ENCODE measurements at regions not wholly inside any gene's neighbourhood (a gene's known extent, or its start where the extent isn't known, plus 50 kb on each side); places are given as distances from the start of the nearest gene placed in this dataset.

DNA sequence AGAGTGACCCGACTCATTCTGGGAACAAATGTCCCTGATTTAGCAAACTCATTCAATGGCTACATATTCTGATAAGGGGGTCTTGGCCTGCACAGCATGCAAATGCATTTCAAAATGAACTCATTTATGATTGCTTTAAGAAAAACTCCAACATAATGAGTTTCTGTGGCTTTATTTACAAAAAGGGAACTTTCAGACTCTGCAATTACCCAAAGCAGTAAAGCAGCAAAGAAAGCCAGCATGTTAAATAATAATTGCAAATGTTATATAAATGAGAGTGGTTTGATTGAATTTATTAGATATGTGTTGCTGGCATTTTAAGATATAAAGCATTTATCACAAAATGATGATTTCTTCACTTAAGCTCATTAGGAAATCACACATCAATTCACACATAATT is 295.7 kb downstream of the FBXW7 start:
- H4K20me1 ChIP-seq (ENCODE audit: insufficient read depth, low read length, poor library complexity, severe bottlenecking) = no peaks in the 10 kb centered on the region
- H2AFZ ChIP-seq (ENCODE audit: low read length) = no peak overlapping the region
- no peaks in the 10 kb centered on the region for H3K36me3 ChIP-seq (ENCODE audit: insufficient read depth, low read length)
- H3K27me3 ChIP-seq (ENCODE audit: insufficient read depth, low read length, poor library complexity, severe bottlenecking) = no peaks in the 10 kb centered on the region
- H3K9me2 ChIP-seq (replicated peaks; ENCODE audit: low read depth, low read length) = no peaks in the 10 kb centered on the region
- no peaks in the 10 kb centered on the region for H3K9me3 ChIP-seq (ENCODE audit: insufficient read depth, low read depth, low read length)
- no peak overlapping the region for H3K9ac ChIP-seq (ENCODE audit: low read depth, low read length, poor library complexity, severe bottlenecking)
- no peaks in the 10 kb centered on the region for H3F3A ChIP-seq (ENCODE audit: low read depth)
- no peaks in the 10 kb centered on the region for H3K79me2 ChIP-seq (ENCODE audit: insufficient read depth, low read length)
- H3K4me1 ChIP-seq (ENCODE audit: insufficient read depth, low read length, poor library complexity, severe bottlenecking) = peaks cover 15% of the 10 kb centered on the region
- no peak for TF ChIP-seq EZH2phosphoT487 (IDR thresholded peaks at IDR 0.05; ENCODE audit: borderline replicate concordance)
- TF ChIP-seq, protein P1, sequence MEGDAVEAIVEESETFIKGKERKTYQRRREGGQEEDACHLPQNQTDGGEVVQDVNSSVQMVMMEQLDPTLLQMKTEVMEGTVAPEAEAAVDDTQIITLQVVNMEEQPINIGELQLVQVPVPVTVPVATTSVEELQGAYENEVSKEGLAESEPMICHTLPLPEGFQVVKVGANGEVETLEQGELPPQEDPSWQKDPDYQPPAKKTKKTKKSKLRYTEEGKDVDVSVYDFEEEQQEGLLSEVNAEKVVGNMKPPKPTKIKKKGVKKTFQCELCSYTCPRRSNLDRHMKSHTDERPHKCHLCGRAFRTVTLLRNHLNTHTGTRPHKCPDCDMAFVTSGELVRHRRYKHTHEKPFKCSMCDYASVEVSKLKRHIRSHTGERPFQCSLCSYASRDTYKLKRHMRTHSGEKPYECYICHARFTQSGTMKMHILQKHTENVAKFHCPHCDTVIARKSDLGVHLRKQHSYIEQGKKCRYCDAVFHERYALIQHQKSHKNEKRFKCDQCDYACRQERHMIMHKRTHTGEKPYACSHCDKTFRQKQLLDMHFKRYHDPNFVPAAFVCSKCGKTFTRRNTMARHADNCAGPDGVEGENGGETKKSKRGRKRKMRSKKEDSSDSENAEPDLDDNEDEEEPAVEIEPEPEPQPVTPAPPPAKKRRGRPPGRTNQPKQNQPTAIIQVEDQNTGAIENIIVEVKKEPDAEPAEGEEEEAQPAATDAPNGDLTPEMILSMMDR (conservative IDR thresholded peaks at IDR 0.05; ENCODE audit: low read length) = no peak
- H3K4me2 ChIP-seq (ENCODE audit: low read depth, low read length, poor library complexity, severe bottlenecking) = no peak overlapping the region
- no peak overlapping the region for H3K4me3 ChIP-seq (ENCODE audit: low read length, poor library complexity, severe bottlenecking)

DNA sequence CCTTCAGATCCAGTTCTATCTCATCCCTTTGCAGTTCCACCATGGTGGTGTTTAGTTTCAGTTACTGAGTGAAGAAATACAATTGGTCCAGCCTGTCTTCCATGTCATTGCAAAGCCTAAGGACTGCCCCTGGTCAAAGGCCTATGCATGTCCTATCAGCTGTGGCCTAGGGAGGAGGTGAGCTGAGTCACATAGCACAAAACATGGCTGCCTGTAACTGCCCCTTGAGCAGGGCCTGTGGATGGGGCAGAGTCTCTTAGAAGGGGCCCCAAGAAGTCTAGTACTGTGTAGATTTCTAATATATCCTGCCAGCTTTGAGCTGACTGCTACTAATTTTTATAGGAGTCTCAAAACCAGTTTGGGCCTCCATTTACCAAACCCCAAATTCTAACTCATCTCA is 296.7 kb downstream of the FBXW7 start:
- H3K4me3 ChIP-seq (ENCODE audit: low read length, poor library complexity, severe bottlenecking) = no peak overlapping the region
- H3K27me3 ChIP-seq (ENCODE audit: insufficient read depth, low read length, poor library complexity, severe bottlenecking) = no peaks in the 10 kb centered on the region
- H4K20me1 ChIP-seq (ENCODE audit: insufficient read depth, low read length, poor library complexity, severe bottlenecking) = no peaks in the 10 kb centered on the region
- TF ChIP-seq EZH2phosphoT487 (IDR thresholded peaks at IDR 0.05; ENCODE audit: borderline replicate concordance) = no peak
- TF ChIP-seq, protein P1 (conservative IDR thresholded peaks at IDR 0.05; ENCODE audit: low read length) = no peak
- H3K9me3 ChIP-seq (ENCODE audit: insufficient read depth, low read depth, low read length) = no peaks in the 10 kb centered on the region
- no peaks in the 10 kb centered on the region for H3K79me2 ChIP-seq (ENCODE audit: insufficient read depth, low read length)
- peak overlapping the region; percentile 44; the same call in 1 of the 2 replicates for H2AFZ ChIP-seq (ENCODE audit: low read length)
- no peak overlapping the region for H3K4me2 ChIP-seq (ENCODE audit: low read depth, low read length, poor library complexity, severe bottlenecking)
- peaks cover 13% of the 10 kb centered on the region for H3K4me1 ChIP-seq (ENCODE audit: insufficient read depth, low read length, poor library complexity, severe bottlenecking)
- H3K9ac ChIP-seq (ENCODE audit: low read depth, low read length, poor library complexity, severe bottlenecking) = no peak overlapping the region
- no peaks in the 10 kb centered on the region for H3K9me2 ChIP-seq (replicated peaks; ENCODE audit: low read depth, low read length)
- H3K36me3 ChIP-seq (ENCODE audit: insufficient read depth, low read length) = no peaks in the 10 kb centered on the region
- no peaks in the 10 kb centered on the region for H3F3A ChIP-seq (ENCODE audit: low read depth)

DNA sequence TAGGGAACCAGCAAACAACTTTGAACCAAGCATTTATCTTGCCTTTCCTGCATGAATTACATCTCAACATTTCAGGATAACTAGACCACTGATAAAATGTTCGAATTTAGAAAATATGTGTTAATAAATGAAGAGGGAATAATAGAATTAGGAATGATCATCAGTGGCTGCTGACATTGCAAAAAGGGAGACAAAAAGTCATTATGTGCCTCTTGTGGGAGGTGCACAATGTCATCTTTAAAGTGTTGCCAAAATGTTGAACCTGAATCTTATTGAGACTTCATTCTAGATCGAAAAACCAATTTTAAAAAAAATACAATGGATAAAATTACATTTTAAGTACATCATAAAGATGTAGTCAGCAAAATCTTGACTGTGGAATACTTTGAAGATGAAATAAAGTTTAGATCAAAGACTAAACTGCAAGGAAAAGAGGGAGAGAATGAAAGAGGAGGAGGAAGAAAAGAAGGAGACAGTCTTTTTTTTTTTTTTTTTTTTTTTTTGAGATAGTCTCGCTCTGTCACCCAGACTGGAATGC is 299.3 kb downstream of the FBXW7 start:
- Histone ChIP-seq H3F3A (ENCODE audit: low read depth) (no peaks in the 10 kb centered on the region), H3K9ac (ENCODE audit: low read depth, low read length, poor library complexity, severe bottlenecking) (no peak overlapping the region), H3K4me1 (ENCODE audit: insufficient read depth, low read length, poor library complexity, severe bottlenecking) (no peaks in the 10 kb centered on the region), H3K4me3 (ENCODE audit: low read length, poor library complexity, severe bottlenecking) (no peak overlapping the region), H3K36me3 (ENCODE audit: insufficient read depth, low read length) (no peaks in the 10 kb centered on the region), H3K79me2 (ENCODE audit: insufficient read depth, low read length) (no peaks in the 10 kb centered on the region), H2AFZ (ENCODE audit: low read length) (no peak overlapping the region), H3K4me2 (ENCODE audit: low read depth, low read length, poor library complexity, severe bottlenecking) (no peak overlapping the region), H3K27me3 (ENCODE audit: insufficient read depth, low read length, poor library complexity, severe bottlenecking) (no peaks in the 10 kb centered on the region), H3K9me3 (ENCODE audit: insufficient read depth, low read depth, low read length) (no peaks in the 10 kb centered on the region), H4K20me1 (ENCODE audit: insufficient read depth, low read length, poor library complexity, severe bottlenecking) (no peaks in the 10 kb centered on the region), H3K9me2 (replicated peaks; ENCODE audit: low read depth, low read length) (no peaks in the 10 kb centered on the region)
- TF ChIP-seq, protein P1 (conservative IDR thresholded peaks at IDR 0.05; ENCODE audit: low read length) = no peak
- no peak for TF ChIP-seq EZH2phosphoT487 (IDR thresholded peaks at IDR 0.05; ENCODE audit: borderline replicate concordance)

Data from Loucy (cell line).